GM06990 (cell line): ENCODE measurements at regions not wholly inside any gene's neighbourhood (a gene's known extent, or its start where the extent isn't known, plus 50 kb on each side); places are given as distances from the start of the nearest gene placed in this dataset.

Source experiments
- DNase-seq: peaks from one replicate; pipeline ENCODE4 v3.0.0-alpha.2; 2011; ENCODE audit not compliant: insufficient read length; ENCODE audit errors: extremely low read depth
- H3K27me3 ChIP-seq: replicated peaks from 2 replicates; pipeline ENCODE4 v1.6.0; 2011; ENCODE audit warnings: low read length; ENCODE audit not compliant: control insufficient read depth, insufficient read depth
- H3K36me3 ChIP-seq: 2 replicates; pipeline ENCODE4 v1.5.1; 2011; ENCODE audit warnings: low read length; ENCODE audit not compliant: control insufficient read depth, insufficient read depth
- H3K4me3 ChIP-seq: replicated peaks from 2 replicates; pipeline ENCODE4 v1.5.1; 2011; ENCODE audit warnings: low read depth, mild to moderate bottlenecking, control low read depth, low read length
- CTCF ChIP-seq: IDR thresholded peaks from 2 replicates; pipeline ENCODE4 v1.5.1; 2011; ENCODE audit warnings: low read length, control low read depth, mild to moderate bottlenecking, inconsistent platforms; ENCODE audit not compliant: insufficient read depth, poor library complexity, severe bottlenecking

DNA sequence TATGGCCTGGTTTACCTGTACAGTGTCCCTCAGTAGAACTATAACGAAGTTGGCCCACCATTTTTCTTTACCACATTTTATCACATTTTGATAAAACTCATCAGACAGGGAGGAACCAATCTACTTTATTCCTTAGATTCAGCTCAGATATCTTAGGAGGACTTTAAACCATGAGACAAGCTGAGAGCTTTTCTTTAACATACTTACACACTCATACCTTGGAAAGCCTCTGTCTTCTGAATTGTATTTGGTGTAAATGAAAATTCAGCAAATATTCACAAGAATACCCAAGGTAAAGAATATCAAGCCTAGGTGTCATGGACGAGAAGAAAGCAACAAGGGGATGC, 313.2 kb downstream of the ENC1 start:
- no peak for DNase-seq
- no peak for TF ChIP-seq CTCF
- Histone ChIP-seq H3K27me3 (no peaks in the 10 kb centered on the region), H3K4me3 (no peak overlapping the region), H3K36me3 (no peaks in the 10 kb centered on the region)

- Histone ChIP-seq H3K36me3 (no peaks in the 10 kb centered on the region), H3K27me3 (no peaks in the 10 kb centered on the region), H3K4me3 (no peak overlapping the region)
- no peak for TF ChIP-seq CTCF
- DNase-seq = peak; percentile 48
Observed at GRCh38 chr5:74326571-74327338, 313.8 kb downstream of the ENC1 start.

- TF ChIP-seq CTCF = no peak
- Histone ChIP-seq H3K4me3 (no peak overlapping the region), H3K27me3 (no peaks in the 10 kb centered on the region), H3K36me3 (no peaks in the 10 kb centered on the region)
- DNase-seq = no peak
Observed at GRCh38 chr5:74325866-74326265, 314.7 kb downstream of the ENC1 start.

DNA sequence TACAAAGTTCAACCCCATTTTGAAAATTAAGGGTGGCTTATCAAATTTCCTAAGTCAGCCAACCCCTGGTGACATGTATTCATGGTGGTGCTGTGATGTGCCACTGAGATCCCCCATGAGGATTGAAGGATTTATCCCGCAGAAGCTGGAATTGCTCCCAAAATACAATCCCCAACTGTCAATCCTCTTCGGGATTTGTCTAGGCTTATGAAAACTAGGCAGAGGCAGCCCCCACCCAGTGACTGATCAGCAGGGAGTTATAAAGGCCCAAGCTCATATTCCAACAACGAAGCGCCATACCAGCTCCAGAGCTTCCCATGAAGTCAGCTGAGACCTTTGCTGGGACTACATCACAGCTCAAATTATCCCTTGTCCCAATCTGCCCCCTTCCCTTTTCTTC, 316.0 kb downstream of the ENC1 start:
- H3K36me3 ChIP-seq = no peaks in the 10 kb centered on the region
- no peak for TF ChIP-seq CTCF
- H3K27me3 ChIP-seq = no peaks in the 10 kb centered on the region
- H3K4me3 ChIP-seq = no peak overlapping the region
- DNase-seq = no peak

- TF ChIP-seq CTCF = peak; percentile 23
- no peak for DNase-seq
Observed at GRCh38 chr5:74322944-74323343, 317.6 kb downstream of the ENC1 start.

GRCh38 chr5:74322191-74322590, 318.3 kb downstream of the ENC1 start:
- DNase-seq = no peak
- Histone ChIP-seq H3K4me3 (no peak overlapping the region), H3K36me3 (no peaks in the 10 kb centered on the region), H3K27me3 (no peaks in the 10 kb centered on the region)
- no peak for TF ChIP-seq CTCF

More at GRCh38 chr5:74322944-74323343, 317.6 kb downstream of the ENC1 start:
- H3K4me3 ChIP-seq = no peak overlapping the region
- H3K36me3 ChIP-seq = no peaks in the 10 kb centered on the region
- H3K27me3 ChIP-seq = no peaks in the 10 kb centered on the region
